ENCODE measurements at regions not wholly inside any gene's neighbourhood (a gene's known extent, or its start where the extent isn't known, plus 50 kb on each side); places are given as distances from the start of the nearest gene placed in this dataset.
"Not testable (repeated sequence)": the region's sequence is repeated elsewhere in the genome, so short reads cannot be mapped to it uniquely, and the experiment has no call there.

DNA sequence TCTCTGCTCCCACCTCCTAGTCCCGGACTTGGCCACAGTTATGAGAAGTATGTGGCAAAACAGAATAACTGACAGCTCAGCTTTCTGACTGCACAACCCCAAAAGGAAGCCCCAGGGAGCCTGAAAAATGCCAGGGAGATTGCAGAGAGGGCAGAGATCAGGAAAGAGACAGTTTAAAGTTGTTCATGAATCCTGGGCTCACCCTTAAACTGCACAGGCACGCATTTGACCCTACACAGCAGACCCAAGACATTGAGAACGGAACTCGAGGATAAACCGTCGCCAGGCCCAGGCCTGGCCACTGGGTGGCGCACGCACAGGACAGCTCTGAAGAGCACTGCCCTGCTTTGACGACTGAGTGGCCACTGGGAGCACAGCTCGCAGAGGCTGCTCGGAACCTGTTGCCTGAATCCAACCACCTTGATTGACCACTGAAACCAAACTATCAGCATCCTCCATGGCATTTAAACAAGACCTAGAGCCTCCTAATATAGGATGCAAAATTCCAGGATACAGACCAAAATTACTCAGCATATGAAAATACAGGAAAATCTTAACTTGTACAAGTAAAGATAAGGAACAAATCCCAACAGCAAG, 114.0 kb downstream of the C16orf95 start:
- no peak overlapping the region for H3K4me3 ChIP-seq
- no peaks in the 10 kb centered on the region for H3K27me3 ChIP-seq
- TF ChIP-seq, protein P1, sequence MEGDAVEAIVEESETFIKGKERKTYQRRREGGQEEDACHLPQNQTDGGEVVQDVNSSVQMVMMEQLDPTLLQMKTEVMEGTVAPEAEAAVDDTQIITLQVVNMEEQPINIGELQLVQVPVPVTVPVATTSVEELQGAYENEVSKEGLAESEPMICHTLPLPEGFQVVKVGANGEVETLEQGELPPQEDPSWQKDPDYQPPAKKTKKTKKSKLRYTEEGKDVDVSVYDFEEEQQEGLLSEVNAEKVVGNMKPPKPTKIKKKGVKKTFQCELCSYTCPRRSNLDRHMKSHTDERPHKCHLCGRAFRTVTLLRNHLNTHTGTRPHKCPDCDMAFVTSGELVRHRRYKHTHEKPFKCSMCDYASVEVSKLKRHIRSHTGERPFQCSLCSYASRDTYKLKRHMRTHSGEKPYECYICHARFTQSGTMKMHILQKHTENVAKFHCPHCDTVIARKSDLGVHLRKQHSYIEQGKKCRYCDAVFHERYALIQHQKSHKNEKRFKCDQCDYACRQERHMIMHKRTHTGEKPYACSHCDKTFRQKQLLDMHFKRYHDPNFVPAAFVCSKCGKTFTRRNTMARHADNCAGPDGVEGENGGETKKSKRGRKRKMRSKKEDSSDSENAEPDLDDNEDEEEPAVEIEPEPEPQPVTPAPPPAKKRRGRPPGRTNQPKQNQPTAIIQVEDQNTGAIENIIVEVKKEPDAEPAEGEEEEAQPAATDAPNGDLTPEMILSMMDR (IDR thresholded peaks at IDR 0.05), result peak; percentile 78 to 88
- intact Hi-C loops (cut with DNase I; ENCODE audit: low total_unique reads), result loop anchor here (5.0 kb wide), 1 partner anchor 641 kb away; no protein-coding TSS in a partner anchor
- no peaks in the 10 kb centered on the region for H3K36me3 ChIP-seq
- peak overlapping the region; percentile 67 to 74 for H3K27ac ChIP-seq
- no peaks in the 10 kb centered on the region for H3K9me3 ChIP-seq
- H3K4me1 ChIP-seq, result peaks cover 0 to 51% (median 30%) of the 10 kb centered on the region in 4 donors
- DNase-seq, result peak; percentile 64 to 88

DNA sequence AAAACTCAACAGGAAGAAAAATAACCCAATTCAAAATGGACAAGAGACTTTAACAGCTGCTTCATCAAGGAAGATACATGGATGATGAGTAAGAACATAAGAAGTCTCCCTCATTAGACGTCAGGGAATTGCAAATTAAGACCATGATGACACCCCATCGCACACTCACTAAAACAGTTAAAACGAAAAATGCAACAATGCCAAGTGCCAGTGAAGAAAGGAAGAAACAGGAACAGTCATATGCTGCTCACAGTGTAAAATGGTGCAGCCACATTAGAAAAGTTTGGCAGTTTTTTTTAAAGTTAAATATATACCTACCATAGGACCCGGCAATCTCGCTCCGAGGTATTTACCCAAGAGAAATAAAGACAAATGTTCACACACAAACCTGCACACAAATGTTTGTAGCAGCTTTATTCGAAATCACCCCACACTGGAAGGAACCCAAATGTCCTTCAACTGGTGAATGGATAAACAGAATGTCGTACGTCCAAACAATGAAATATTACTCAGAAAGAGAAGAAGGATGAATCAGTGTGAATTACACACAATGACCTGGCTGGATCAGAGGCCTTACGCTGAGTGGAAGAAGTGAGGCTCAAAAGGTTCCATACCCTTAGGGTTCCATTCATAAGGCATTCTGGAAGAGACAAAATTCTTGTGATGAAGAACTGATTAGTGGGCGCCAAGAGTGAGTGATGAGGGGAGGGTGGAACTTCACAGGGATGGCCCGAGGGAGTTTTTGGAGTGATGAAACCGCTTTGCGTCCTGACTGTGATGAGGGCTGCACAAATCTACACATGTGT, 110.3 kb downstream of the C16orf95 start:
- intact Hi-C loops (cut with DNase I; ENCODE audit: low total_unique reads), result no loop called here
- peaks cover 0 to 37% (median 18%) of the 10 kb centered on the region in 4 donors for H3K4me1 ChIP-seq
- DNase-seq, result peak in 1 of 2 donors; percentile 43

DNA sequence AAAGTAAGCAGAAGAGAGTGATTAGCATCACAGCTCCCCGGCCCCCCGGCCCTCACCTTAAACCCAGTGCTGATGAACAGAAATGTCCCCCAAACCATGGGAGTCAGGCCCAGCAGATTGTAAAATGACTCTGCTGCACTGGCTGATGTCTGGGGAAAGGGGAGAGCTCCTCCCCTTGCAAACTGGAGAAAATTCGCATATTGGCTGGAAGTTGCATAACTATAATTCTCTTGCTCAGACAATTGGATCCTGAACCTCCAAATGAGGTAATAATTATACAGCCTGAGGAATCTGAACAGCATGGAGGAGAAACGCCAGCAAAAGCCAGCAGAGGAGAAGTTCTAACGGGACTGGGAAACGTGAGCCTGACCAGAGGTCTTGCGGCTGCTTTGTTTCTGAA, 109.7 kb downstream of the C16orf95 start:
- no peaks in the 10 kb centered on the region for H3K27me3 ChIP-seq
- no peaks in the 10 kb centered on the region for H3K36me3 ChIP-seq
- no peak overlapping the region for H3K4me3 ChIP-seq
- TF ChIP-seq, protein P1 (IDR thresholded peaks at IDR 0.05), result no peak
- intact Hi-C loops (cut with DNase I; ENCODE audit: low total_unique reads), result no loop called here
- H3K27ac ChIP-seq, result peak overlapping the region; percentile 18 to 30
- no peaks in the 10 kb centered on the region for H3K9me3 ChIP-seq
- peaks cover 0 to 30% (median 12%) of the 10 kb centered on the region in 4 donors for H3K4me1 ChIP-seq
- peak in 1 of 2 donors; percentile 65 for DNase-seq

More for the DNA sequence above, 110.3 kb downstream of the C16orf95 start:
- H3K36me3 ChIP-seq, result no peaks in the 10 kb centered on the region
- TF ChIP-seq, protein P1 (IDR thresholded peaks at IDR 0.05), result no peak
- H3K27ac ChIP-seq, result peak overlapping the region; percentile 18 to 30
- H3K4me3 ChIP-seq, result no peak overlapping the region
- no peaks in the 10 kb centered on the region for H3K27me3 ChIP-seq
- no peaks in the 10 kb centered on the region for H3K9me3 ChIP-seq

DNA sequence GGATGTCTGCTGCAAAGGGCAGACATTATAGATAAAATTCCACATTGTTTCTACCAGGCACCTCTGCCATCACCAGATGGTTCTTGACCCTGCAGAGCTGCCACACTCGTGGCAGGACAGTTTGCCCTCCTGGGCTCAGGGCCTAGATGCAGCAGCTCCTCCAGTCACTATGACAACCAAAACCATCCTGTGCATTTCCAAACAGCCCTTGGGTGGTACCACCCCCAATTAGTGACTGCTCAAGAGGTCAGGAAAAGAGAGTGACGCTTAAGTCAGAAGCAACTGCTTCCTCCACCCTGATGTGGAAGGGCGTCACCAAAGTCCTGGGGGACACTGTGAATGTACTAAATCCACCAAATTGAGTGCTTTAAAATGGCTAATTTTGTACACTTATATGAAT, 109.2 kb downstream of the C16orf95 start:
- intact Hi-C loops (cut with DNase I; ENCODE audit: low total_unique reads), result no loop called here

DNA sequence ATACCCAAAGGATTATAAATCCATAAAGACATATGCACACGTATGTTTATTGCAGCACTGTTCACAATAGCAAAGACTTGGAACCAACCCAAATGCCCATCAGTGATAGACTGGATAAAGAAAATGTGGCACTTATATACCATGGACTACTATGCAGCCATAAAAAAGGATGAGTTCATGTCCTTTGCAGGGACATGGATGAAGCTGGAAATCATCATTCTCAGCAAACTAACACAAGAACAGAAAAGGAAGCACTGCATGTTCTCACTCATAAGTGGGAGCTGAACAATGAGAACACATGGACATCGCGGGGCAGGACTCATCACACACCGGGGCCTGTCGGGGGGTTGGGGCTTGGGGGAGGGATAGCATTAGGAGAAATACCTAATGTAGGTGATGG, 108.2 kb downstream of the C16orf95 start:
- H3K36me3 ChIP-seq; H3K27me3 ChIP-seq; H3K9me3 ChIP-seq; H3K4me3 ChIP-seq; H3K27ac ChIP-seq; intact Hi-C loops (cut with DNase I; ENCODE audit: low total_unique reads): not testable (repeated sequence)
- peak in 1 of 2 donors; percentile 37 for DNase-seq
- peaks cover 0 to 18% (median 3%) of the 10 kb centered on the region in 4 donors for H3K4me1 ChIP-seq

More for the DNA sequence above, 109.2 kb downstream of the C16orf95 start:
- peak in 1 of 2 donors; percentile 48 for DNase-seq
- no peak overlapping the region for H3K4me3 ChIP-seq
- H3K27ac ChIP-seq, result peak overlapping the region; percentile 18 to 30
- no peaks in the 10 kb centered on the region for H3K36me3 ChIP-seq
- TF ChIP-seq, protein P1 (IDR thresholded peaks at IDR 0.05), result no peak
- H3K4me1 ChIP-seq, result peaks cover 0 to 27% (median 11%) of the 10 kb centered on the region in 4 donors
- H3K27me3 ChIP-seq, result no peaks in the 10 kb centered on the region
- H3K9me3 ChIP-seq, result no peaks in the 10 kb centered on the region
